Activated T-helper 9 cell treated with anti-CD3 and anti-CD28 coated beads, Interleukin-2, amount 50 U/mL, for 16 hours (primary cell): ENCODE measurements at regions not wholly inside any gene's neighbourhood (a gene's known extent, or its start where the extent isn't known, plus 50 kb on each side); places are given as distances from the start of the nearest gene placed in this dataset.
A peak's percentile ranks its signal among the peaks of the same experiment; 100 is the strongest.

ENCODE experiments used
- DNase-seq: peaks from one replicate; pipeline ENCODE4 v3.0.0-alpha.2; 2020; ENCODE audit warnings: low read depth

DNA sequence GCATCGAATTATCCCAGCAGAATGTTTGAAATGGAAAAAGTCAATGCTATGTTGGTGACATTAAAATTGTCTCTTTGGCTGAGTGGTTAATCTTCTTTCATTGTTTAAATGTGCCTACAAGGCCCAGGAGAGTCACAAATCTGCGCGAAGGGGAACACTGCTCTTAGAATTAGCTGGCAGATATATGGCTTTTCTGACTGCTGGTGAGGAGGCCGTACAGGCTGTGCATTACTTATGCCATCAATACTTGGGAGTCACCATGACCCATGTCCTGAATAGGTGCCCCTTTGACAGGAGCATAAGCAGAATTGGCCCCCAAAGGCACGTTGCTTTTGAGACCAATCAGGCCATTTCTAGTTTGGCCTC lies 521.5 kb downstream of the FUT8 start:
- no peak for DNase-seq

DNA sequence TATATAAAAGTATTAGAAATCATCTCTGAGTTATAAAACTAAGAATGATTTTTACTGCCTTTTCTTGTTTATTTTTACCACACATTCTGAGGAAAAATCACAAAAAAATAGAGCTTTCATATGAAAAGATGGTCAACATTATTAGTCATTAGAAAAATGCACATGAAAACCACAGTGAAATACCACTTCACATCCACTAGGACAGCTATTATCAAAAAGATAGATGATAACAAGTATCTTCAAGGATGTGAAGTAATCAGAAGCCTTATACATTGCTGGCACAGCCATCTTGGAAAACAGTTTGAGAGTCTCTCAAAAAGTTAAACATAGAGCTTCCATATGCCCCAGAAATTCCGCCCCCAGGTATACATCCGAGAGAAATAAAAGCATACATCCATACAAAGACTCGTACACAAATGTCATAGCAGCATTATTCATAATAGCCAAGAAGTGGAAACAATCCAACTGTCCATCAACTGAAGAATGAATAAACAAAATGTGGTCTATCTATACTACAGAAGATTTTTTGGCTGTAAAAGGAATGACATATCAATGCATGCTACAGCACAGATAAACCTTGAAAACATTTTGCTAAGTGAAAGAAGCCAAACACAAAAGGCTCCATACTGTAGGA lies 523.9 kb downstream of the FUT8 start:
- no peak for DNase-seq

DNA sequence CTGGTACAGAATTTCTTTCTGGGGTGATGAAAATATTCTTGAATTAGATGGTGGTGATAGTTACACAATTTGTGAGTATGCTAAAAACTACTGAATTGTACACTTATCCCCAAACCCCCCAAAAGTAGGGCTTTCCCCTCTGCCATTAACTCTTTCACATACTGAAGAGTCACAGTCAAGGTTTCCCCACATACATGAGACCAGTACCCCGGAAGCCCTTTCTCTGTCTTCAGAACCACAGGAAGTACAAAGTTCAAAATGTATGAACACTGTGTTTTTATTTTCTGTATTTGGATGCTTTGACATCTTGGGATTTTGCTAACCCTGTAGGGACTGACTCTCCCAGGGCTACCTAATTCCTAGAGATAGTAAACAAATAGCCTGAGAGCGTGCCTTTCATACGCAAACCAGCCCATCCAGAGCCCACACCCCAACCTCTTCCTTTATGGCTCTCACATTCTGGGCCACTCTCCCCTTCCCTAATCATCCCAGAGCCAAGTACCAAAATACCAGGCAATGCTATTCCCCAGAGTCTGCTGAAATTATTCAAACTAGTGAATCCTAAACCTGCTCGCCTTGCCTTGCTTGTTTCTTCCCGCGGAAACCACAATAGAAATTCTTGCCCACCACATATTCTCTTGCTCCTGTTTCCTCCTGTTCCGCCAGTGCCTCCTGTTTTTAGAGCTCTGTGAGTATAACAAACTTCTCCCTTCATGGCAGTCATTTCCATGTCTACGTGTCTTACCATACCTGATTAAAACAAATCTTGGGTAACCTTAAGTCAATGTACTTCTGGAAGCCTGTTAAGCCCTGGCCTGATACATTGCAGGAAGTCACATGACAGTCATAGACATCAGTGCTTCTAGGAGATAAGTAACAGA lies 524.8 kb downstream of the FUT8 start:
- DNase-seq, result no peak

DNA sequence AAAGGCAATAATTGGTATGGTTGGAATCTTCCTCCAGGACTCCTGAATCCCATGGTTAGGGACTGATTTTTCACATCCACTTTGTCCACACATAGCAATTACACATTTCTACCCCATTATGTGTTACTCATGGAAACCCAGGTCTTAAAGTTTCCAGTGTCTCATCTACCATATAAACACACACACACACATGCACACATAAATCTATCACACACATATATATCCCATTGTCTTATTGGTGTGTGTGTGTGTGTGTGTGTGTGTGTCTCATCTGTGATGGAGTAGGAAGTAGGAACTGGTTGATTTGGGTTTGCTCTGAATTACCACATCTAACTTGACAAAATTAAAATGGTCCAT lies 525.4 kb downstream of the FUT8 start:
- no peak for DNase-seq

DNA sequence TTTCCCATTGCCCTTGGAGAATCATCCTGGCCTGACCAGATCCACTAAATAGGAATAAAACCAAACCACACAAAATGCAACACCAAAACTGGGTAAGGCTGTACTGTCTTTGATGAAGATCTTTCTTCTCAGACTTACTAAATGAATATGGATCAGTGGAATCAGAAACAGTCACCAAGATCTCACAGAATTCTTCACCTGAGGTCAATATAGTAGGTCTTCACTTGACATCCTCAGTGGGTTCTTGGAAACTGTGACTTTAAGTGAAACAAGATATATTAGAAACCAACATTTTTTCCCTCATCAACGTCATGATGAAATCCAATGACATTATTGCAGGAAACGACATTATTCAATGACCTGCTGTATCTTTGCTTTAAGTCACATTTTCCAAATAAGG lies 526.2 kb downstream of the FUT8 start:
- DNase-seq, result no peak

DNA sequence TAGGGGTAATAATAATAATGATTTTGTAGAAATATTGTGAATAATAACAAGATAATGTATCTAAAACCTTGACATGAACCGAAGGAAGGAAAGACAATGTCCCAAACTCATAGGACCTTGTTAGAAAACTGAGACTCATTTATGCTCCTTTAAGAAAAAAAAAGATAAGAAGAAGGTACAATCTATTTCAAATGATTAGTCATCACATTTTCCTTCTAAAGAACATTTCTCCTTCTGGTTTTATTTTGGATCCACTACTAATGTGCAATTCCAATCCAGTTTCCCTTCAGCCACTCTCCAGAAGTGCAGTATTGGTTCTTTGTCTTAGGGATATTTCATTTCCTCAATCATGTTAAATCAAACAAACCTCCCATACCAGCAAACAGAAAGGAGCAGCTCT lies 526.7 kb downstream of the FUT8 start:
- no peak for DNase-seq

DNA sequence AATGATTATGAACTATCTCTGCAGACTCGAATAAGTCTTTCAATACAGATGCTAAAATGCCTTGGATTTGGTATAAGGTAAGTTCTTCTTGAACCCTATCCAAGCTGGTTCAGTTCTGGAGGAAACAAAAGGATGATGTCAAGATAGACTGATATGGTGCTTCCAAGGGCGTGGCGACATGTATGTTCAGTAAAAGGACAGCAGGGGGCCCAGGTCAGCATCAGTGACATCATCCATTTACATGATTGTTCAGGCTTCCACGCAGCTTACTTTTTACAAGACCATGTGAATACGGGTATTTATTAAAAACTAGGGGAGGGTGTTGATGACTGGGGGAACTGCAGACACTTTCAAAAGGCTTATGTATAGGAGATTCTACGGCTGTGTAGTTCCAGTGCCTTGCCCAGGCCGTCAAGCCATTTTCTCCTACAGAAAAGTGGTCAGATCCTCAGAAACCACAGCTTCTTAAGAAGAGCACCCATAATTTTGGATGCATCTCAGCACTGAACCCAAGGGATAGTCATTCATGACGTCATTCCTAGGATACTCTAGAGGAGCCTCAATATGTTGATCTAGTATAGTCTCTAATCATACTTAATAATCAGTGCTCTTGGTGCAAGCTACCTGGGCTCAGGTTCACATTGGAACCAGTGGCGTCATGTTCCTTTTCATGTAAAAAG lies 527.7 kb downstream of the FUT8 start:
- DNase-seq, result no peak

DNA sequence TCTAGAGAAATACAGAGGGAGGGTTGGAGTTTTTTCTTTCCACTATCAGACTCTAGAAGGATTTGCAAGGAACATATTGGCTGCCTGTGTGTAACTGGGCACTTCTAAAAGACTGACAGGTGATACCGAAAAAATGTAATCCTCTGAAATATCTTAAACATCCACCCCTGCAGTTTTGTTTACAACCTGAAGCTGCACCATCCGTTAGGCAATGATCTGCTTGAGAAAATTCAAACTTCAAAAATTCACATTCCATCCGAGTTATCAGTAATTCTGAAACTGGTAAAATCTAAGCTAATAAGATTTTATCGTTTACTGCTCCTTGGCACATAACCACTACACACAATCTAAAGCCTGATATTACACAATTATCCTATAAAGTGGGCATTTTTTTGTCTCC lies 528.6 kb downstream of the FUT8 start:
- DNase-seq, result no peak

DNA sequence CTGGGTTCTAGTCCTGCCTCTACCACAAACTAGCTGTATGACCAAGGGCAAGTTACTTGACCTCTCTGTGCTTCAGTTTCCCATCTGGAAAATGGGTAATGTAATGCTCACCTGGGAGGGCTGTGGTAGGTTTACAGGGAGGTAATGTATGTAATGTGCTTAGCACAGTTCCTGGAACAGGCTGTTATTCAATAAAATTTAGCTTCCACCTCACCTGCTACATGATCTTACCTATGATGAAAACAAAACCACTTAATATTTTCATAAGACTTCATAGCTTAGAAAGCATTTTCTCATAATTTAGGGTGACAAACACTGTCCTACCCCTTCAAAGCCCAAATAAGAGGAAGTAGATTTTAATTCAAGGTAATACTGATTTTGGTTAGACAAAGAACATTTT lies 530.6 kb downstream of the FUT8 start:
- DNase-seq, result no peak

DNA sequence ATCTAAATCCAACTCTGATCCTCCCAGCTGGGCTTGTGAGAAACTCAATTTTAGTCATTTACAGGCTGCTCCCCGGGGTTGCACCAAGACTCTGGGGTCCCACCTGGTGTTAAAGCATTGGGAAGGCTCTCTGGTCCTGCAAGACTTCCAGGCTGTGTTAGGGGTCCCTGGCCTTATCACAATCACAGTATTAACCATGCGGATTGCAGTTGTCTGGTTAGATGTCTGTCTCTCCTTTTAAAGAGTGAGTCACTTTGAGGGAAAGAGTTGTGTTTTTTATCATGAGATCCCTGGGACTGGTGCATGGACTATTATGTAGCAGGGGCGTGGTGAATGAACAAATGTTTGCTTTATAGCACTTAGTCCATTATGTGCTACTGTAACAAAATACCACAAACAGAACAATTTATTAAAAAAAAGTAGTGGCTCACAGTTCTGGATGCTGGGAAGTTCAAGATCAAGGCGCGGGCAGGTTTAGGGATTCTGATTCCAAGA lies 531.4 kb downstream of the FUT8 start:
- no peak for DNase-seq

DNA sequence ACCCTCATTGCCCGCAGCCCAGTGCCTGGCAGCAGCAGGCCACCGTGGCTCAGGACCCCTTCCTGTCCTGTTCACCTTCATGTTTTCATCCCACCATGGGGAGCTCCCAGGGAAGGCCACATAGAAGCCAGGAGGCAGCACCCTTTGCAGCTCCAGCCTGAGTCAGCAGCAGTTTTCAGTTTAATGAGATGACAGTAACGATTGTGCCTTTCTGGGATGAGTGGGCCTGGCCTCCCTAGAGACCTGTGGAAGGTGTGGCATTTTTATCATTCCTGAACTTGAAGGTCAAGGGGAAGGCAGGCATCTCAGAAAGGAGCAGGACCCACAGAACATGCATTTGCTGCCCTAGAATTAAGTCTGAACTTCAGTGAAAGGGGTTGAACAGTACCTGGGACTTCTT lies 532.8 kb downstream of the FUT8 start:
- DNase-seq, result no peak

DNA sequence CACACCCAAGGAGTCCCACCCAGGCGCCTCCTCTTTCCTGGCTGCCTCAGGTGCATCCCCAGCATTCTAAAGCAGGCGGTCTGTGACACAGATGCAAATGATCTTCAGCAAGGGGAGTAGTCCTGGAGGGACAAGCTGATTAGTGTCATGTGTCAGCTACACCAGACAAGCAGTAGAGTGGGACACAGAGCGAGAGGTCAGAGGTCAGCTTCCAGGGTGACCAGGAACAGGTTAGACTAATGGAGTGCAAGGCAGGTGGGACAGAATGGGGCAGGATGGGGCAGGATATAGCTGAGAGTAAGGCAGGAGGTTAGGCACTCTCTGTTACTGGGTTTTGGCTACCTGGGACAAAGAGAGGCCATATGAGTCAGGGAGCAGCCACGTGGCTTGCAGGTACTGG lies 534.0 kb downstream of the FUT8 start:
- no peak for DNase-seq

DNA sequence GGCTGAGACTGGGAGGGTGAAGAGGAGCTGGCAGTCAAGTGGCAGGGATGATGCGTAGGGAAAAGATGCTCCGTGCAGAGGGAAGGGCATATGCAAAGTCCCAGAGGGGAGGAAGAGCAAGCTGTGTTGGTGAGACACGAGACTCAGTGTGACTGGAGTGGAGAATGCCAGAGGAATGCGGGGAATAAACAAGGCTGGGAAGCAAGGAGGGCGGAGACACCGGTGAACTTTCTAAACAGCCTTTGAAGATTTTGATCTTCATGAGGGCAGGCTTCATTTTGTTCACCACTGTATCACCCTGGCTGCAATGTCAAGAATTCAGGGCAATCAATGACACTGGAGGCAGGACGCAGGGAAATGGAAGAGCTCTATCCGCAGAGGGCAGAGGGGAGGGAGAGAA lies 535.8 kb downstream of the FUT8 start:
- no peak for DNase-seq

DNA sequence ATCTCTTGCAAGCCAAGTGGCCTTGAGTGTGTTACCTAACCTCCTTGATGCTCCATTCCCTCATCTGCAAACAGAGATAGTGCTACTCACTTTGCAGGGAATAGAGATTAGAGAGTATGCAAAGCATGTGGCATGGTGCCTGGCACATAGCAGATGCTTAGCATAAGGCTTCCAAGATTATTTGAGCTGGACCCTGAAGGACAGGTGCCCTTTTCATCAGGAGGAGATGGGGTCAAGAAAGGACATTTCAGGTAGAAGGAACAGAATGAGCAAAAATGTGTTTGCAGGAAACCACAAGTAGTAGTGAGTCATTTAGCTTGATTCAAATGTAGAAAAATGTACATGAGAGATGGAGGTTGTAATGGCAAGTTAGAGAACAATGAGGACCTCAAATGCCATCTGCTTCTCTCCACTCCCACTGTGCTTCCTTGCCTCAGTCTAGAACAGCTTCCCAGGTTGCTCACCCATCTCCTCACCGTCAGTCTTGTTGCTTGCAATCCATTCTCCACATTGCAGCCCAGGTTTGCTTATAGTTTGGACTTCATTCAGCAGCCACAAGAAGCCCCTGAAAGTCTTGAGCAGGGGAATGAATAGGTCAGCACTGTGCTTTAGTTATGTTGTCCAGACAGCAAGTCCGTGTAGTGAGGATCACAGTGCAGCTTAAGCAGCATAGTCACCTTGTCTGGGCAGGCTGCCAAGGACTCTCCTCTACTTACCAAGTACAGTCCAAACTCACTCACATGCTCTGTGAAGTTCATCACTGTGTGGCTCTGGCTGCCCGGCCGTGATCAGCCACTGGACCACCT lies 536.3 kb upstream of the CCDC196 start:
- DNase-seq, result no peak

DNA sequence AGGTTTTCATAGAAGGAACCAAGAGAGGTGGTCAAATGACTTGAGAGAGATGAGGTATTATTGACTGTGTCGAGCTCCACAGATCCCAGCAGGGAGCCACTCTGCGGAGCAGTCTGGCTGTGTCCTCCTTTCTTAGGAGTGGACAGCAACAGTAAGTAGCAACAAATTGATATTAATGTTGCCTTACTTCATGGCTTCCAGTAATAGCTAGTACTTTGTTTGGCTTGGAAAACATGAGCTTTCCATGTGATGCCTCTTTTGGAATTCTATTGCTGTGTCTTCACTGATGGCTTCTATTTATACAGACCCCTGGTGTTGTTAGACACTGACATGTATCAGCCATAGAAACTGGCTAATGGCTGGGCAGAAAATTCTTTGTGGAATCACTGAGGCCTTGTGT lies 531.2 kb upstream of the CCDC196 start:
- DNase-seq, result no peak

DNA sequence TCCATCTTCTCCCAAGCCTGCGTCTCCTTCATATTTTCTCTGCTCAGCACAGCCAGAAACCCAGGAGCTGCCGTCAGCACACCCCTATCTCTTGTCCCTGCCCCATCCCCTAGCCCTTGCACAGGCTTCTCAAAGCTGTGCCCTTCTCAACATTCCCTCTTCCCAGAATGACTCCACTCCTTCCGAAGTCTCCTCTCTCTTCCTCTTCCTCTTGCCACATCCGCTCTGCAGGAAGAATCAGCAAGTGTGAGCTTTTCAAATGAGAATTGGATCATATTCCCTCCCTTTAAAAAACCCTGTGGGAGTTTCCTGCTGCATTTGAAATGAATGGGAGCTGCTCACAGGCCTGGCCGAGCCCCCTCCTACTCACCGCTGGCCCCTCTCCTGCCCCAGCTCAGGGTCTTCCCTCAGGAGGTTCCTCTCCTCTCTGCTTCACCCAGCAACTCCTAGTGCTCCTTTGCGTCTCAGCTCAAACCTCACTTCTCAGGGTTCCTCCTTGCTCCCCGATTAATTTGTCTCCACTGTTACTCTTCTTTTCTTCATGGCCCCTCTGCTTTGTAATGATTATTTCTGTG lies 528.5 kb upstream of the CCDC196 start:
- no peak for DNase-seq

DNA sequence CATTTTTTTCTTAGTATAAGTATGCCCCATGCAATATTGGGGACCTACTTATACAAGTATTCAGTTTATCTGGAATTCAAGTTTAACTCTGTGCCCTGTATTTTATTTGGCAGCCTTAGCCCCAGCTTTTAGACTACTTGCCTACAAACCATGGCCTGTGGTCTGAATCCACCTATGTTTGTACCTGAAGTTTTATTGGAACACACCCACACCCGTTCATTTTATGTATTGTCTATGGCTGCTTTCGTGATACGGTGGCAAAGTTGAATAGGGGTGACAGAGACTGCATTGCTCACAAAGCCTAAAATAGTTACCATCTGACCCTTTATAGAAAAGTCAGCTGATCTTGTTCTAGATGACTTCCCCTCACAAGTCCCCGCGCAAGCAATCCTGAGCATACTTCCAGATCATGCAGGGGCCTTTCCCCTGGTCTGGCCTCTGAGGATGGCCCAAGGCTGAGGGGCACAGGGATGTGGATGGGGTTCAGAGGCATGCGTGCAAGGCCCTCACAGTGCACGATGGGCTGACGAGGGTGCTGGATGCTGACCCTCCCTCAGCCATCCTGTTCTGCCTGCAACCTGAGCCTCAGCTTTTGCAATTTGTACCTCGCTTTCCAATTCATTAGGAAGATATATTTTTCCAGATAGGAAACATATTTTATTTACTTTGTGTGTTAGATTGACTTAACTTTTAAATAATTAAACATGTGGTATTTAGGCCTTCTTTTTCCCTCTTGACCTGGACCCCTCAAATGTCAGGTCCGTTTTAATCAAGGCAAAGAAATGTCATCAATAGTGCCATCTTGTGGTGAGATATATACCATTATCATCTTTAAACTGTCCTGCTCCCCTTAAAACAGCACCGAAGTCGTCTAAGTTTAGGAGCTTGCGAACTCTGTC lies 527.3 kb upstream of the CCDC196 start:
- DNase-seq, result no peak

DNA sequence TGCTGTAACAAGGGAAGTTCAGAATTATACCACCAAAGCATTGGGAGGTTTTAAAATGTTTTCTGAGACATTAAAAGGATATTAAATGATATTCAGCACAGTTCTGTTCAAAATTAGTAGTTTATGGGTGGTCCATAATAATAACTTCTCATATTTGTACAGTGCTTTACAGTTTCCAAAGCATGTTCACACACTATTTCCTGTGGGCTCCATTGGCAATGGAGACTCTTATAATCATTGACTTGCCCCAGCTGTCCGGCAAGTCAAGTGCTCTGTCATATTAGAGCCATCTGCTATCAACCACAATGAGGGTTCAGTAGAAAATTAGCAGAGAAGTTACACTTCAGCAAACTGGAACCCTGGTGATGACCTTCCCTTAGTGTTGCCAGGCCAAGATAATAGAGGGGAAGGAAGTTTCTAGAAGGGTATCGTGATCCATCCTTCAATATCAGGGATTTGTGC lies 526.6 kb upstream of the CCDC196 start:
- no peak for DNase-seq

DNA sequence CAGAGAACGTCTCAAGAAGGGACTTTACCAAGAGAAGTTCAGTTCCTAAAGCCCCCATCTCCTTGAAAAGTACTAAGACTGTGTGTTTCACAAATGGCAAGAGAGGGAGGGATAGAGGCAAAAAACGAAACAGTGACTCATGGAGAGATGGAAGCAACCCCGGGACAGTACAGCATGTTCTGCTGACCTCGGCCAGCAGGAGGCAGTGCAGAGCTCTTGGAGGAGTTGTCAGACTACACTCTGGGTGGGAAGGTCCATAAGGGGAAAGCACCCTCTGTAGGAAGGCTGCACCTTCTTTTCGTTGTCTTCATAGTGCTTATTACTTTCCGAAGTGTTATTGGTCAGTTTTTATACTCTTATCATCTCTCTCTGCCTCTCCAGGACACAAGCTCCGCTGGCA lies 525.2 kb upstream of the CCDC196 start:
- DNase-seq, result peak; percentile 56

DNA sequence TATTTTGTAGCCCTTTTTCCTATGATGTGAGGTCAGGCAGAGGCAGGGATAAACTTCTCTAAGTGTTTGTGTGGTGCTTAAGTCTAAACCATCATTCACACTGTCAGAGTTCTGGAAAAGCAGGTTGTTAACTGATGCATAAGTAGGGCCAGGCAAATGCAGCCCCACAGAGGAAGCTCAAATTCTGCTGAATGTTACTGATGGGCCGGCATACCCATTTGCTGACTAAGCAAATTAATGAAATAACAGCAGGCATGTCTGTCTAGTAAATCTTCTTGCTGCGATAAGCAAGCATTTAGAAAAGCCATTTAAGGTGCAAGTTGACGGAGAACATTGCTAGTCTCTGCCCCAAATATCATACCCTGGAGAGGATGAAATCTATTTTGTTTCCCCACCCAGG lies 523.2 kb upstream of the CCDC196 start:
- no peak for DNase-seq

DNA sequence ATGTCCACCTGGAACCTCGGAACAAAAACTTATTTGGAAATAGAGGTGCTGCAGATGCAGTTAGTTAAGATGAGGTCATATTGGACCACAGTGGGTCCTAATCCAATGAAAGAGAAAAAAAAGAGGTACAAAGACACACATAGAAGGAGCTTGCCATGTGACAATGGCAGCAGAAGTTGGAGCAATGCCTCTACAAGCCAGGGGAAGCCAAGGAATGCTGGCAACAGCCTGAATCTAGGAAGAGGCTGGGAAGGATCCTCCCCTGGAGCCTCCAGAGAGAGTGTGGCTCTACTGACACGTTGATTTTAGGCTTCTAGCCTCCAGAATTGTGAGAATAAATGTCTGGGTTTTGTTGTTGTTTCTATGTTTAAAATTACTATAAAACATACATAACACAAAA lies 521.8 kb upstream of the CCDC196 start:
- no peak for DNase-seq
